ENCODE measurements at regions not wholly inside any gene's neighbourhood (a gene's known extent, or its start where the extent isn't known, plus 50 kb on each side); places are given as distances from the start of the nearest gene placed in this dataset.

GRCh38 chr6:105994591-105995390, 91.3 kb upstream of the PRDM1 start:
- TF ChIP-seq EZH2 (IDR thresholded peaks at IDR 0.05; ENCODE audit: insufficient read depth, low read length), result no peak
- no peak for TF ChIP-seq CTCF (IDR thresholded peaks at IDR 0.05; ENCODE audit: insufficient read depth, low read depth, low read length)
